GM04504 (cell line): ENCODE measurements at regions not wholly inside any gene's neighbourhood (a gene's known extent, or its start where the extent isn't known, plus 50 kb on each side); places are given as distances from the start of the nearest gene placed in this dataset.

Source experiments
- DNase-seq: peaks from one replicate; pipeline ENCODE4 v3.0.0-alpha.2; 2012; ENCODE audit warnings: low read depth

DNA sequence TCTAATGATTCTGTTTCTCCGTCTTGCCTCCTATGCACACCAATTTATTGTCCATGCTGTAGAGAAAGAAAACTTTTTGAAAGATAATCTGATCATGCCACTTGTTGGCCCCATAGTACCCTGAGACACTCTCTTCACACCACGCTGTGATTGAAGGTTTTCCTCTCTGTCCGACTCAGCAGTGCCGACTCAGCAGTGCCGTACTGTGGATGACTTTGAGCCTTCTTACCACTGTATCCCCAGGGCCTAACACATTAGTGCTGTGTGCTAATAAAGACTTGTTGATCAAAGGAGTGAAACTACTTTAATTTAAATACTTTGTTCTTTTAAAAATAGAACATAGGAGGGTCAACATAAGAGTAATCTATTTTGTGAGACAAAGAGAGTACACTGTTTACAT is 429.6 kb downstream of the KLF12 start:
- no peak for DNase-seq

- DNase-seq: no peak
These were observed 430.6 kb downstream of the KLF12 start for GRCh38 chr13:73703606-73704005.

- DNase-seq: no peak
These were observed 431.7 kb downstream of the KLF12 start for GRCh38 chr13:73702419-73703071.

DNA sequence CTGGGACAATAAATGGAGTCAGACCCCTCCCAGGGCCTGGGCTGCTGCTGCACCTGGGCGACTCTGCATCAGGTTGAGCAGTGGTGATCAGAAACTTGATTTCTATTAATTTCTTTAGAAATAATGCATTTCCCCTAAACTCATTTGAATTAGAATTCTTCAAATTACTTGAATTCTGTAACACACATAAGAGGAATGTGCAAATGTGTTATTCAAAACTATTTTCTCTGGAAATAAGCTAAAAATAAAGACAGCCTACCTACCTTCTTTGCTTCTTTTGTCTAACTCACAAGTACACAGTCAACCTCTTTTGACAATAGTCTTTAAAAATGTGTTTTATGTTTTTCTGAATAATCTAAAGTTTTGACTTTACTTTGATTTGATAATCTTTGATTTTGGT is 433.0 kb downstream of the KLF12 start:
- DNase-seq: no peak

DNA sequence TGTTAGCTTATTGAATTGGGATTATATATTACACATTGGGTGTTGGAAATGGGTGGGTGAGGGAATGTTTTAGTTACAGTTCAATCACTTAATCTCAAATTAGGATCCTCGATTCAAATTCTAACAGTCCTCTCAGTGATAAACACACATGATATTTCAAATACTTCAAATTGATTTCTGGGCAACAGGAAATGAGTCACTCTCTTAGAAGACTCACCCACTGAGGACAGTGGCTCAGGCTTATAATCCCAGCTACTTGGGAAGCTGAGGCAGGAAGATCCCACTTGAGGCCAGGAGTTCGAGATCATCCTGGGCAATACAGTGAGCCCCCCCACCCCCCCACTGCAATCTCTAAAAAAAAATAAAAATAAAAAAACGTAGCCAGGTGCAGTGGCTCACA is 435.3 kb downstream of the KLF12 start:
- no peak for DNase-seq

DNA sequence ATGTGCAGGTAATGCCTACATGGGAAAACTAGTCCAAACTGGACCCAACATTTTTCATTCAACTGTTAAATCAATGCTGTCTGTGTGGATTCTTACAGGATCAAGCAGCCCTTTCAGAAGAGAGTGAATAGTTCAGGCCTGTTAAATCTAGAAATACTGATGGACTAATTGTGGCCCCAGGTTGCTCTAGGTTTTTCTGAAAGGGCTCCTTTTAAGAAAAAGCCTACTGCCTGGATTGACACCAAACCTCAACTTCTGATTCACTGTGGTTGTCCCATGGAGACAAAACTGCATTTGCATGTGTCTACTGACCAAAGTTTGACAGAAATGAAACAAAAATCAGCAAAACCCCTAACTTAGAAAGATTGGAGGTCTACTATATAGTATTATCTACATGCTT is 437.0 kb downstream of the KLF12 start:
- DNase-seq: no peak

- no peak for DNase-seq
These were observed 437.5 kb downstream of the KLF12 start for GRCh38 chr13:73696713-73697112.

DNA sequence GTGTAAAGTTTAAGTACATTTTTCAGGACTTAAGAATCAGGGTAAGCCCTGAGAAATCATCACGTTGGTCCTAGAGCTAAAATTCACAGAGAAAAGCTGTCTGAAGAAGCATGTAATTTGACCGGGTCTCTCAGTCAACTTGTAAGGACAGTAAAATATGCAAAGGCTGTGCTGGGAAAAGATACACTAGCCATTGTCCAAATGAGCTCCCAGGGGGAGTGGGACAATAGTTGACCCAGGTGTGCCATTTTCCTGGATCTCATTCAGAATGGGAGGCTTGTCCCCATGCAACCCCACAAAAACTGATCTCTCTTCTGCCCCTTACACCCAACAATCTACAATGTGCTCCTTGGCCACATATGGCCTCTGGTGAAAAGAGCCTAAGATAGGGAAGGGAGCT is 437.9 kb downstream of the KLF12 start:
- no peak for DNase-seq

DNA sequence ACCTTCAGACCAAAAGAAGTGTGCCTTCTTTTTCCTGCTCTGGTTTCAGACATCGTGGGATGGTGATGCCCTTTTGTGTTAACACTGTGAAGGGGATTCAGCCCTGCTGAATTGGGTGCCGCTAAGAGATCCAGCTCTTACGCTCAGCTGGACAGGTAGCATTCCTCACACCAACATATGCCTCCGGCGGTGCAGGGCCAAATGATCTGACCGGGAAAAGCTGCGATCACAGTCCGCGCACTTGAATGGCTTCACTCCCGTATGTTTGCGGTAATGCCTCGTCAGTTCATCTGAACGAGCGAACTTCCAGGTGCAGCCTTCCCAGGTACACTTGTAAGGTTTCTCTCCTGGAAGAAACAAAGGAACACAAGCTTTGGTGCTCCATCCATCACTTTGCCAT is 438.9 kb downstream of the KLF12 start:
- DNase-seq: no peak

GRCh38 chr13:73693215-73693614 is 441.0 kb downstream of the KLF12 start:
- no peak for DNase-seq

- DNase-seq: no peak
These were observed 442.3 kb downstream of the KLF12 start for GRCh38 chr13:73691891-73692290.

GRCh38 chr13:73687929-73688328 is 446.3 kb downstream of the KLF12 start:
- DNase-seq: no peak

DNA sequence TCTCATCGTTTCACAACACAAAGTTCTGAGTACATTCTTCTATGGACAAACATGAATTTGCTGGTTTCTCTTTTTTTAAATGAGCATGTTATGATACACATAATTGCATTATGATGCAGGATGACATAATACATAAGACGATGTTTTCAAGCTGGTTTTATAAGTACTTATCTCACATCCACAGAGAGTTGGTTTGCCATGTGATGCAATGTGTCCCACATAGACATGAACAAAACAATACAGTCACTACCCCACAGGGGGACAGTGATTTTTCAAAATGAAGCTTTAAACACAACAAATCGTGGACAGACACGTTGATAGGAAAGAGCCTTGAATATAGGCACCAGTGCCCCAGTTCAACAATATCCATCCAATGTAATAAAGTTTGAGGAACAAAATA is 447.1 kb downstream of the KLF12 start:
- DNase-seq: no peak

DNA sequence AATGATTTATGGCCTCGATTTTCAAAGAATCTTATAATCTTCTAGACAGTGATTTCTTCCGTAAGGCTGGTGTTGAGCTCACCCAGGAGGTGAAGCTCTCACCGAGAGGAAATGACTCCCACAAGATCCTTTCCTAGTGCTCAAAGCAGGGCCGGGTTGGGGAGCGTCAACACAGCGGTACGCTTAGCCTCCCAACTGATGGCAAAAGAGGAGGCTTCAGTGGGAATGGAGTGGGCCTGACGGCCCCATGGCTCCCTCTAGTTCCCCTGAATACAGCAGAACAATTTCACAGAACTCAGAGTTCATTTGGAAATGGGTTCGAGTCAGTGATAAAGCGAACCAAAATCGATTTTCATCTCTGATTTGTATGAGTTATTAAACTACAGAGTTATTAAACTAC is 449.5 kb downstream of the KLF12 start:
- DNase-seq: no peak

- DNase-seq: no peak
These were observed 449.9 kb downstream of the KLF12 start for GRCh38 chr13:73684286-73684685.

DNA sequence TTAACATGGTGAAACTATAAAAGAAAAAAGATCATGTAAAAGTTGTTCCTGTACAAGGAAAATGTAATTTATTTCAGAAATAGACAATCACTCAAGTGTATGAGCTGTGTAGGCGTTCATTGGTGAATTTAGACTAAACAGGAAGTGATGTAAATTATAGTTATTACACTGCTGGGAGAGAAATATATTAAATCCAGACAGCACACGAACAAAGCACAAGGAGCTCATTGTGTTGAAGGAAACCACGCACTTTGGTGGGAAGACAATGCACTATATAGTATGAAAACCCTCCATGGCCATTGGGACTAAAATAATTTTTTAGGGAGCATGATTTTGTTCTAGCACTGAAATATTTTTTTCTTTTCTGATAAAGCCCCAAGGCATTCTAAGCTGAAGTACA is 450.5 kb downstream of the KLF12 start:
- DNase-seq: no peak

- DNase-seq: no peak
These were observed 452.4 kb downstream of the KLF12 start for GRCh38 chr13:73681779-73682178.

- DNase-seq: no peak
These were observed 453.2 kb downstream of the KLF12 start for GRCh38 chr13:73681015-73681414.

- DNase-seq: no peak
These were observed 457.1 kb downstream of the KLF12 start for GRCh38 chr13:73677048-73677601.

- no peak for DNase-seq
These were observed 457.6 kb downstream of the KLF12 start for GRCh38 chr13:73676550-73677047.

DNA sequence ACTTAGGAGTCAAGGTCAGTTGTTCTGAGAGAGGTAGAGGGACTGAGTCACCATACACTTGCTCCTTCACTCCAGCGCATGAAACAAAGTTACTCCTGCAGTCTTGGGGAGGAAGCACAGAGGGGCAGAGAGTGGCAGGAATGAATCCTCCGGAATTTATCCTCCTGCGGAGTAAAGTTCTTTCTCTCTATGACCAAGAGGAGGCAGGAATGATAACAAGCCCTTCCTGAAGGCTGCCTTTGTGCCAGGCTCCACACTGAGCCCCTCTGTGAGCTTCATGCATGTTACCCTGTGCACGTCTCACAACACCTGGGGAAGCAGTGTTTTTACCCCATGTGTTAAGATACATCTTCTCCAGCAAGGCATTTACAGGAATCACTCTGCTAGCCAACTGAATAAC is 458.4 kb downstream of the KLF12 start:
- DNase-seq: no peak

DNA sequence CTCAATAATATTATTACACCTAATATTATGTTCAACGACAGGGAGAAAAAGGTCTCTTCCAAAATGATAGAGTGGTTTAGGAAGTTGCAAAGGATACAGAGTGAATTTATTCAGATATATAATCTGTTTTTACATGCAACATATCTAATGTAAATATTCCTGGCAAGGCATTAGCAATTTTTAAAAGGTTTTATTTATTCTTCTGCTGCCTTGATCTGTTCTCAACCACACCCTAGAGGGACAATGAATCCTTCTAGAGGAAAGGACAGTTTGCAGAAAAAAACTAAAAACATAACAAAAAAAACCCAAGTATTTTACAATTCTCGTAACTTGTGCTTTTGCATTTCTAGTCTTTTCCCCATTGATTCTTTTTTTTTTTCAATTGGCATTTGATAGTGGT is 459.6 kb downstream of the KLF12 start:
- DNase-seq: no peak

- DNase-seq: no peak
These were observed 460.3 kb downstream of the KLF12 start for GRCh38 chr13:73673931-73674330.

DNA sequence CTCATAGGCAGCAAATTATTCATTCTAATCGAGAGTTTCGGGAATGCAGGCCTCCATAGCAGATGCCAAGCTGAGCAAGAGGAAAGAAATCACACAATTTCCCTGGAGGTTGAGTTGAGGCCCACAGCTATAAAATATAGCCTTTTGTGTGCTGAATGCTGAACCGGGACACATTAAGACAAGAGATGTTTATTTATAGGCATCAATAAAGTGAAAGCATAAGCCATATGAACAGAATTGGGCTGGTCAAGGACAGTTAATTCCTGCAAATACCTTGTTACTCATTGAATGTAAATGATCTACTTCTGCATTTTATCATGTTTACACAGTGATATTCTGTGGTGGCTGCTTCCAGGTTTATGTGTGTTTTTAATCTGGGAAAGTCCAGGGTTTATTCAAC is 461.7 kb downstream of the KLF12 start:
- DNase-seq: no peak
